Keratinocyte (primary cell): ENCODE measurements at regions not wholly inside any gene's neighbourhood (a gene's known extent, or its start where the extent isn't known, plus 50 kb on each side); places are given as distances from the start of the nearest gene placed in this dataset.

Experiments used
- DNase-seq: peaks from one replicate; pipeline ENCODE4 v3.0.0-alpha.2; 2011; ENCODE audit warnings: low read depth, missing footprints, low spot score
- FAIRE-seq: peaks from 2 replicates; lab custom pipeline; 2011; peaks lifted over from hg19 to GRCh38; lab: Jason Lieb, UNC
- H2AFZ ChIP-seq: 2 replicates; pipeline ENCODE4 v1.6.0; 2012; ENCODE audit warnings: low read length, control low read depth, inconsistent platforms; ENCODE audit not compliant: control insufficient read depth
- H3K27ac ChIP-seq: 2 replicates; pipeline ENCODE4 v1.5.1; 2011; ENCODE audit warnings: low read length; ENCODE audit not compliant: control insufficient read depth, insufficient read depth
- H3K27me3 ChIP-seq: 3 replicates; pipeline ENCODE4 v1.6.0; 2011; ENCODE audit warnings: low read length; ENCODE audit not compliant: control insufficient read depth, insufficient read depth; ENCODE audit errors: extremely low read depth
- H3K36me3 ChIP-seq, 2 experiments: 2 replicates in 1 of 2; 3 replicates in 1 of 2; pipeline ENCODE4 v1.5.1; 2011; ENCODE audit warnings: low read length in 2 of 2, mild to moderate bottlenecking in 1 of 2; ENCODE audit not compliant: control insufficient read depth in 2 of 2, insufficient read depth in 2 of 2; ENCODE audit errors: extremely low read depth in 1 of 2
- H3K4me1 ChIP-seq: 3 replicates; pipeline ENCODE4 v1.5.1; 2011; ENCODE audit warnings: low read length; ENCODE audit not compliant: control insufficient read depth, insufficient read depth; ENCODE audit errors: extremely low read depth
- H3K4me2 ChIP-seq: 3 replicates; pipeline ENCODE4 v1.6.0; 2011; ENCODE audit warnings: low read depth, low read length; ENCODE audit not compliant: control insufficient read depth, insufficient read depth; ENCODE audit errors: extremely low read depth
- H3K4me3 ChIP-seq, 3 experiments: fragments of 200-600 bp in 1 of 3; sonication (generic) in 1 of 3; 2 replicates in 2 of 3; 3 replicates in 1 of 3; pipeline ENCODE4 v1.5.1; 2011 to 2016; ENCODE audit warnings: low read length in 3 of 3, mild to moderate bottlenecking in 3 of 3, control low read depth in 2 of 3, inconsistent platforms in 1 of 3, low read depth in 1 of 3, mixed read lengths in 1 of 3, mixed run types in 1 of 3, moderate library complexity in 1 of 3; ENCODE audit not compliant: control insufficient read depth in 2 of 3, insufficient read depth in 2 of 3; ENCODE audit errors: extremely low read depth in 1 of 3
- H3K79me2 ChIP-seq: 2 replicates; pipeline ENCODE4 v1.6.0; 2012; ENCODE audit warnings: low read length; ENCODE audit not compliant: control insufficient read depth, insufficient read depth
- H3K9ac ChIP-seq: 3 replicates; pipeline ENCODE4 v1.6.0; 2011; ENCODE audit warnings: low read length; ENCODE audit not compliant: control insufficient read depth, insufficient read depth; ENCODE audit errors: extremely low read depth
- H3K9me1 ChIP-seq: 3 replicates; pipeline ENCODE4 v1.6.0; 2011; ENCODE audit warnings: low read length; ENCODE audit not compliant: control insufficient read depth, insufficient read depth; ENCODE audit errors: extremely low read depth
- H3K9me3 ChIP-seq: 2 replicates; pipeline ENCODE4 v1.5.1; 2012; ENCODE audit warnings: low read depth, low read length; ENCODE audit not compliant: control insufficient read depth
- H4K20me1 ChIP-seq: 3 replicates; pipeline ENCODE4 v1.6.0; 2011; ENCODE audit warnings: low read length; ENCODE audit not compliant: control insufficient read depth, insufficient read depth; ENCODE audit errors: extremely low read depth
- EZH2 ChIP-seq: IDR thresholded peaks from one replicate; pipeline ENCODE4 v1.6.1; 2012; ENCODE audit warnings: inconsistent platforms, mild to moderate bottlenecking, low read length, moderate library complexity
- dilution Hi-C: fragments of 300-500 bp; cut with MboI; formaldehyde crosslinking; loops from one replicate; pipeline ENCODE4 v1.7.0; 2020; ENCODE audit warnings: low sequenced_read_pairs; ENCODE audit not compliant: extremely low pct_ligation_motif_present
- TF ChIP-seq, protein P1 (sequence below), 3 experiments: IDR thresholded peaks in 1 of 3; conservative IDR thresholded peaks in 1 of 3; optimal IDR thresholded peaks in 1 of 3; 2 replicates in 2 of 3; 3 replicates in 1 of 3; pipeline versions ENCODE3 to v1.5.1; 2011; ENCODE audit warnings: low read length in 3 of 3, mild to moderate bottlenecking in 3 of 3, moderate library complexity in 2 of 3, control low read depth in 1 of 3, inconsistent platforms in 1 of 3; ENCODE audit not compliant: insufficient read depth in 2 of 3; ENCODE audit errors: extremely low read depth in 1 of 3

DNA sequence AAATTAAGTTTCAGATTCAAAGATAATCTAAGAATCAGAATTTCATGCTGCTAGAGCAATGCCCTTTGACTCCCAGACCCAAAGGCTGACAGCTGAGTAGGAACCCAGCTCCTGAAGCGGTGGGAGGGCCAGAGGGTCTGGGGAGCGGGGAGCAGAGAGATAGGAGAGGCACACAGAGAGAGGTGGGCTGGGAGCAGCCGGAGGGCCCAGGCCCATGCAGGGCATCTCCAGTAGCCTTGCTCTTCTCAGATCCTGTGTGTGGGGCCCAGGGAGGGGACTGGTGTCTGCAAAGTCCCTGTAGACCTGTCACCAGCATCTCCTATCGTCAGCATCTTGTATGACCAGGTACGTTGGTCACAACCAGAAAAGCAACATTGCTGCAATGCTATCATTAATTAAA lies 75.3 kb upstream of the OLFM1 start:
- Histone ChIP-seq H3K36me3 (no peaks in the 10 kb centered on the region), H3K4me2 (no peak overlapping the region), H3K9me3 (no peaks in the 10 kb centered on the region), H3K4me3 (no peak overlapping the region), H3K4me1 (peaks cover 5% of the 10 kb centered on the region), H3K9me1 (no peaks in the 10 kb centered on the region), H3K79me2 (no peaks in the 10 kb centered on the region), H3K27me3 (no peaks in the 10 kb centered on the region), H2AFZ (no peak overlapping the region), H3K9ac (no peak overlapping the region), H3K27ac (no peak overlapping the region), H4K20me1 (no peaks in the 10 kb centered on the region)
- dilution Hi-C loops, result no loop called here
- no peak for FAIRE-seq
- TF ChIP-seq, protein P1, sequence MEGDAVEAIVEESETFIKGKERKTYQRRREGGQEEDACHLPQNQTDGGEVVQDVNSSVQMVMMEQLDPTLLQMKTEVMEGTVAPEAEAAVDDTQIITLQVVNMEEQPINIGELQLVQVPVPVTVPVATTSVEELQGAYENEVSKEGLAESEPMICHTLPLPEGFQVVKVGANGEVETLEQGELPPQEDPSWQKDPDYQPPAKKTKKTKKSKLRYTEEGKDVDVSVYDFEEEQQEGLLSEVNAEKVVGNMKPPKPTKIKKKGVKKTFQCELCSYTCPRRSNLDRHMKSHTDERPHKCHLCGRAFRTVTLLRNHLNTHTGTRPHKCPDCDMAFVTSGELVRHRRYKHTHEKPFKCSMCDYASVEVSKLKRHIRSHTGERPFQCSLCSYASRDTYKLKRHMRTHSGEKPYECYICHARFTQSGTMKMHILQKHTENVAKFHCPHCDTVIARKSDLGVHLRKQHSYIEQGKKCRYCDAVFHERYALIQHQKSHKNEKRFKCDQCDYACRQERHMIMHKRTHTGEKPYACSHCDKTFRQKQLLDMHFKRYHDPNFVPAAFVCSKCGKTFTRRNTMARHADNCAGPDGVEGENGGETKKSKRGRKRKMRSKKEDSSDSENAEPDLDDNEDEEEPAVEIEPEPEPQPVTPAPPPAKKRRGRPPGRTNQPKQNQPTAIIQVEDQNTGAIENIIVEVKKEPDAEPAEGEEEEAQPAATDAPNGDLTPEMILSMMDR (optimal IDR thresholded peaks at IDR 0.05 in 1 of 3, IDR thresholded peaks at IDR 0.05 in 1 of 3, conservative IDR thresholded peaks at IDR 0.05 in 1 of 3; ENCODE audit: extremely low read depth in 1 of 3, insufficient read depth in 2 of 3, low read length in 3 of 3), result no peak
- no peak for TF ChIP-seq EZH2
- DNase-seq, result no peak

DNA sequence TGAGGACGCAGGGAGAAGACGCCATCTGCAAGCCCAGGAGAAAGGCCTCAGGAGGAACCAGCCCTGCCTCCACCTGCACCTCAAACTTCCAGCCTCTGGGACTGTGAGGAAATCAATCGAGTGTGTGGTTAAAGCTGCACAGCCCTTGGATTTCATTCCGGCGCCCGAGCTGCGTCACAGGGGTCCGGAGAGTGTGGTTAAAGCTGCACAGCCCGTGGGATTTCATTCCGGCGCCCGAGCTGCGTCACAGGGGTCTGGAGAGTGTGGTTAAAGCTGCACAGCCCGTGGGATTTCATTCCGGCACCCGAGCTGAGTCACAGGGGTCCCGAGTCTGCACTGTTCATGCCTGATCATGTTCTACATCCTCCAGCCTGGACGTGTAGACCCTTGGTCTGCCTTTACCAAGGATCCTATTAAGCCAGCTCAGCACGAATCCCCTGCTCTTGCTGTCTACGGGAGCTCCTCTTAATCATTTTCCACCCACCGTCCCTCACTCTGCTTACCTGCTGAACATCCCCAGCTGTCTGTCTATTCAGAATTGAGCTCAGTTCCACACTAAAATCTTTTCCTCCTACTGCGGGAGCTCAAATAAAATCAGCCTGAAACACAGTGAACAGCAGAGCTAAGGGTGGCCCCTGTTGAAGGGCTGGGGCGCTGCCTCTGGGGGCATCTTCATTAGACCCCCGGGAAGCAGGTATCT lies 73.0 kb upstream of the OLFM1 start:
- no peaks in the 10 kb centered on the region for H3K36me3 ChIP-seq
- H3K79me2 ChIP-seq, result no peaks in the 10 kb centered on the region
- H2AFZ ChIP-seq, result no peak overlapping the region
- FAIRE-seq (no peak), DNase-seq (no peak)
- dilution Hi-C loops, result no loop called here
- no peak overlapping the region for H3K9ac ChIP-seq
- H3K4me1 ChIP-seq, result peaks cover 5% of the 10 kb centered on the region
- H3K27ac ChIP-seq, result no peak overlapping the region
- no peaks in the 10 kb centered on the region for H3K27me3 ChIP-seq
- H3K4me3 ChIP-seq, result no peak overlapping the region
- TF ChIP-seq, protein P1 (optimal IDR thresholded peaks at IDR 0.05 in 1 of 3, IDR thresholded peaks at IDR 0.05 in 1 of 3, conservative IDR thresholded peaks at IDR 0.05 in 1 of 3; ENCODE audit: extremely low read depth in 1 of 3, insufficient read depth in 2 of 3, low read length in 3 of 3), result no peak
- no peak for TF ChIP-seq EZH2
- no peak overlapping the region for H3K4me2 ChIP-seq
- H4K20me1 ChIP-seq, result no peaks in the 10 kb centered on the region
- H3K9me3 ChIP-seq, result no peaks in the 10 kb centered on the region
- H3K9me1 ChIP-seq, result no peaks in the 10 kb centered on the region
